HepG2 (cell line): ENCODE measurements at regions not wholly inside any gene's neighbourhood (a gene's known extent, or its start where the extent isn't known, plus 50 kb on each side); places are given as distances from the start of the nearest gene placed in this dataset.

Experiments used
- ATAC-seq: fragments of 200-7000 bp; cut with Tn5 transposase; 3 replicates; pipeline ENCODE4 v1.9.1; 2020; ENCODE audit warnings: mild to moderate bottlenecking, moderate library complexity
- BruUV-seq: library from RNA; stranded (reverse); fragments of 400-500 nt; replicated peaks from 2 replicates; lab custom pipeline; 2021; lab: Mats Ljungman, UMichigan
- CTCF ChIA-PET: fragments of 300-600 bp; formaldehyde crosslinking; extraction: SDS; loops from one replicate; lab custom pipeline; 2021; ENCODE audit warnings: low total read pairs, inconsistent platforms, low intra/inter-chr PET ratio; lab: Yijun Ruan, JAX
- POLR2A ChIA-PET: fragments of 350-600 bp; sonication (Branson Sonifier 250); formaldehyde crosslinking; loops from one replicate; lab custom pipeline; 2020; ENCODE audit warnings: antibody characterized with exemption, inconsistent platforms; lab: Yijun Ruan, JAX
- DNase-seq: peaks from one replicate; pipeline ENCODE4 v3.0.0-alpha.2; 2015; ENCODE audit warnings: low spot score
- FAIRE-seq: peaks from 3 replicates; lab custom pipeline; 2011; peaks lifted over from hg19 to GRCh38; lab: Jason Lieb, UNC
- H2AFZ ChIP-seq: one replicate; pipeline ENCODE4 v1.6.1; 2011; ENCODE audit warnings: low read length, inconsistent platforms
- H3K27ac ChIP-seq: fragments of 300-600 bp; 3 replicates; pipeline ENCODE4 v1.8.0; 2011; ENCODE audit warnings: mixed run types, mild to moderate bottlenecking, mixed read lengths, low read length, inconsistent platforms; ENCODE audit not compliant: insufficient read depth; ENCODE audit errors: extremely low read length
- H3K27me3 ChIP-seq, 2 experiments: fragments of 200-600 bp in 1 of 2; 2 replicates in 1 of 2; 3 replicates in 1 of 2; pipeline versions ENCODE4 v1.6.0 to v1.8.0; 2011; ENCODE audit warnings: low read length in 2 of 2, mild to moderate bottlenecking in 2 of 2, moderate library complexity in 2 of 2, inconsistent platforms in 1 of 2; ENCODE audit not compliant: insufficient read depth in 2 of 2, control insufficient read depth in 1 of 2
- H3K36me3 ChIP-seq, 2 experiments: fragments of 200-600 bp in 1 of 2; replicated peaks in 1 of 2; 2 replicates in 1 of 2; 3 replicates in 1 of 2; pipeline versions ENCODE4 v1.5.1 to v1.8.0; 2011; ENCODE audit warnings: low read length in 2 of 2, inconsistent platforms in 1 of 2; ENCODE audit not compliant: insufficient read depth in 2 of 2, control insufficient read depth in 1 of 2
- H3K4me1 ChIP-seq: 2 replicates; pipeline ENCODE4 v1.5.1; 2012; ENCODE audit warnings: low read length, inconsistent platforms; ENCODE audit not compliant: insufficient read depth
- H3K4me2 ChIP-seq: 2 replicates; pipeline ENCODE4 v1.6.0; 2011; ENCODE audit warnings: low read depth, low read length, inconsistent platforms
- H3K4me3 ChIP-seq, 3 experiments: fragments of 200-600 bp in 1 of 3; sonication (generic), shearing (Covaris generic) in 1 of 3; replicated peaks in 1 of 3; 2 replicates each; pipeline ENCODE4 v1.5.1; 2011 to 2016; ENCODE audit warnings: low read length in 3 of 3, inconsistent platforms in 2 of 3, low read depth in 2 of 3, mild to moderate bottlenecking in 2 of 3, control low read depth in 1 of 3, mixed read lengths in 1 of 3; ENCODE audit not compliant: insufficient read depth in 1 of 3
- H3K79me2 ChIP-seq: one replicate; pipeline ENCODE4 v1.6.1; 2011; ENCODE audit warnings: low read length, inconsistent platforms; ENCODE audit not compliant: insufficient read depth
- H3K9ac ChIP-seq: 2 replicates; pipeline ENCODE4 v1.6.0; 2011; ENCODE audit warnings: mild to moderate bottlenecking, low read depth, low read length, inconsistent platforms; ENCODE audit not compliant: insufficient read depth
- H3K9me3 ChIP-seq: 2 replicates; pipeline ENCODE4 v1.5.1; 2012; ENCODE audit warnings: mild to moderate bottlenecking, low read length
- H4K20me1 ChIP-seq: 2 replicates; pipeline ENCODE4 v1.6.0; 2011; ENCODE audit warnings: inconsistent platforms, mild to moderate bottlenecking, low read length, moderate library complexity; ENCODE audit not compliant: insufficient read depth
- ARNT2 ChIP-seq: sonication (generic); formaldehyde crosslinking; IDR thresholded peaks from 2 replicates; pipeline ENCODE4 v1.8.0; 2022; ENCODE audit warnings: mild to moderate bottlenecking, low read depth, missing genetic modification reagents, moderate library complexity
- ARNTL ChIP-seq: sonication (generic); formaldehyde crosslinking; IDR thresholded peaks from 2 replicates; pipeline ENCODE4 v1.4.0; 2020; ENCODE audit warnings: mild to moderate bottlenecking, missing genetic modification reagents
- CBX5 ChIP-seq: sonication (generic); formaldehyde crosslinking; IDR thresholded peaks from 2 replicates; pipeline ENCODE4 v1.4.0; 2020; ENCODE audit warnings: missing genetic modification reagents, borderline replicate concordance
- CHD2 ChIP-seq: IDR thresholded peaks from 2 replicates; pipeline ENCODE4 v1.6.1; 2011; ENCODE audit warnings: low read depth, low read length, improper control_type of control experiment
- MYC ChIP-seq: sonication (generic); formaldehyde crosslinking; IDR thresholded peaks from 2 replicates; pipeline ENCODE4 v1.9.0; 2021; ENCODE audit warnings: missing genetic modification reagents, borderline replicate concordance
- REXO4 ChIP-seq: sonication (generic); formaldehyde crosslinking; IDR thresholded peaks from 2 replicates; pipeline ENCODE4 v1.8.0; 2022; ENCODE audit warnings: missing genetic modification reagents, mild to moderate bottlenecking, borderline replicate concordance
- RXRA ChIP-seq: sonication (generic); formaldehyde crosslinking; IDR thresholded peaks from 2 replicates; pipeline ENCODE4 v1.5.1; 2020; ENCODE audit warnings: missing genetic modification reagents
- TP53 ChIP-seq: sonication (generic); formaldehyde crosslinking; conservative IDR thresholded peaks from 2 replicates; pipeline ENCODE4 v1.4.0; 2020; ENCODE audit warnings: missing genetic modification reagents
- ZNF12 ChIP-seq: sonication (generic); formaldehyde crosslinking; IDR thresholded peaks from 2 replicates; pipeline ENCODE4 v1.5.0; 2020; ENCODE audit warnings: missing genetic modification reagents
- ZNF232 ChIP-seq: sonication (generic); formaldehyde crosslinking; IDR thresholded peaks from 2 replicates; pipeline ENCODE4 v1.4.0; 2020; ENCODE audit warnings: missing genetic modification reagents, borderline replicate concordance
- ZNF496 ChIP-seq: sonication (generic); formaldehyde crosslinking; IDR thresholded peaks from 2 replicates; pipeline ENCODE4 v1.8.1; 2023; ENCODE audit warnings: mild to moderate bottlenecking, moderate library complexity, missing genetic modification reagents; ENCODE audit not compliant: insufficient replicate concordance
- ZNF782 ChIP-seq: sonication (generic); formaldehyde crosslinking; IDR thresholded peaks from 2 replicates; pipeline ENCODE4 v1.4.0; 2020; ENCODE audit warnings: missing genetic modification reagents, mild to moderate bottlenecking, borderline replicate concordance
- WGBS: methylation state at CpG from one replicate; pipeline ENCODE4 v1.1.6; 2017; ENCODE audit warnings: low lambda C conversion rate; 5-methylcytosine and 5-hydroxymethylcytosine counted together
- in situ Hi-C: cut with HindIII; loops from 2 replicates; pipeline ENCODE4 v1.10.0; 2017; ENCODE audit warnings: low pct_unique_long_range_greater_than_20kb; ENCODE audit not compliant: extremely low pct_ligation_motif_present
- intact Hi-C: fragments of 100-400 bp; cut with micrococcal nuclease; formaldehyde crosslinking; loops from one replicate; pipeline ENCODE4 v1.10.0; 2022; ENCODE audit not compliant: unreplicated experiment
- TF ChIP-seq, protein P1 (sequence below): sonication (generic); formaldehyde crosslinking; IDR thresholded peaks from 2 replicates; pipeline ENCODE4 v1.4.0; 2020; ENCODE audit warnings: missing genetic modification reagents, borderline replicate concordance
- TF ChIP-seq, protein P2 (sequence below): sonication (generic); formaldehyde crosslinking; conservative IDR thresholded peaks from 2 replicates; pipeline ENCODE4 v1.8.1; 2023; ENCODE audit warnings: missing genetic modification reagents
- TF ChIP-seq, protein P3 (sequence below): sonication (generic); formaldehyde crosslinking; IDR thresholded peaks from 2 replicates; pipeline ENCODE4 v1.5.0; 2020; ENCODE audit warnings: missing genetic modification reagents
- TF ChIP-seq, protein P4 (sequence below): sonication (generic); formaldehyde crosslinking; IDR thresholded peaks from 2 replicates; pipeline ENCODE4 v1.4.0; 2020; ENCODE audit warnings: mild to moderate bottlenecking, missing genetic modification reagents
- TF ChIP-seq, protein P5 (sequence below): sonication (generic); formaldehyde crosslinking; IDR thresholded peaks from 2 replicates; pipeline ENCODE4 v1.5.0; 2020; ENCODE audit warnings: missing genetic modification reagents

DNA sequence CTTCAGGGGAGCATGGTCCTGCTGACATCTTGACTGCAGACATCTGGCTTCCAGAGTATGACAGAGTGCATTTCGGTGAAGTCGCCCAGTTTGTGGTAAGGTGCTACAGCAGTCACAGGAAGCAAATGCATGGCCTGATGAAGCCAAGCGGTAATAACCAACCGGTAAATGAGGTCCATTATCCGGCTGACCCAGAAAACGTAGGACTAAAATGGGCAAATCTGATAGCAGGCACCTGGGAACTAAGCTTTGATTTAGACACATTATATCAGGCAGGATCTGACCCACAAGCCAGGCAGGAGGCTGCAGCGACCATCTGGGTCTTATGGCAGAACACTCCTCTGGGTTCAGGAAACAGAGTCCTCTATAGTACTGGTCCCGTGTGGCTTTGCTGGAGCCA, 454.6 kb downstream of the GADD45G start (continued):
- TF ChIP-seq, protein P1, sequence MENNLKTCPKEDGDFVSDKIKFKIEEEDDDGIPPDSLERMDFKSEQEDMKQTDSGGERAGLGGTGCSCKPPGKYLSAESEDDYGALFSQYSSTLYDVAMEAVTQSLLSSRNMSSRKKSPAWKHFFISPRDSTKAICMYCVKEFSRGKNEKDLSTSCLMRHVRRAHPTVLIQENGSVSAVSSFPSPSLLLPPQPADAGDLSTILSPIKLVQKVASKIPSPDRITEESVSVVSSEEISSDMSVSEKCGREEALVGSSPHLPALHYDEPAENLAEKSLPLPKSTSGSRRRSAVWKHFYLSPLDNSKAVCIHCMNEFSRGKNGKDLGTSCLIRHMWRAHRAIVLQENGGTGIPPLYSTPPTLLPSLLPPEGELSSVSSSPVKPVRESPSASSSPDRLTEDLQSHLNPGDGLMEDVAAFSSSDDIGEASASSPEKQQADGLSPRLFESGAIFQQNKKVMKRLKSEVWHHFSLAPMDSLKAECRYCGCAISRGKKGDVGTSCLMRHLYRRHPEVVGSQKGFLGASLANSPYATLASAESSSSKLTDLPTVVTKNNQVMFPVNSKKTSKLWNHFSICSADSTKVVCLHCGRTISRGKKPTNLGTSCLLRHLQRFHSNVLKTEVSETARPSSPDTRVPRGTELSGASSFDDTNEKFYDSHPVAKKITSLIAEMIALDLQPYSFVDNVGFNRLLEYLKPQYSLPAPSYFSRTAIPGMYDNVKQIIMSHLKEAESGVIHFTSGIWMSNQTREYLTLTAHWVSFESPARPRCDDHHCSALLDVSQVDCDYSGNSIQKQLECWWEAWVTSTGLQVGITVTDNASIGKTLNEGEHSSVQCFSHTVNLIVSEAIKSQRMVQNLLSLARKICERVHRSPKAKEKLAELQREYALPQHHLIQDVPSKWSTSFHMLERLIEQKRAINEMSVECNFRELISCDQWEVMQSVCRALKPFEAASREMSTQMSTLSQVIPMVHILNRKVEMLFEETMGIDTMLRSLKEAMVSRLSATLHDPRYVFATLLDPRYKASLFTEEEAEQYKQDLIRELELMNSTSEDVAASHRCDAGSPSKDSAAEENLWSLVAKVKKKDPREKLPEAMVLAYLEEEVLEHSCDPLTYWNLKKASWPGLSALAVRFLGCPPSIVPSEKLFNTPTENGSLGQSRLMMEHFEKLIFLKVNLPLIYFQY (CRISPR knock-in tag) = no peak
- TF ChIP-seq, all 625 proteins: peak for 0

DNA sequence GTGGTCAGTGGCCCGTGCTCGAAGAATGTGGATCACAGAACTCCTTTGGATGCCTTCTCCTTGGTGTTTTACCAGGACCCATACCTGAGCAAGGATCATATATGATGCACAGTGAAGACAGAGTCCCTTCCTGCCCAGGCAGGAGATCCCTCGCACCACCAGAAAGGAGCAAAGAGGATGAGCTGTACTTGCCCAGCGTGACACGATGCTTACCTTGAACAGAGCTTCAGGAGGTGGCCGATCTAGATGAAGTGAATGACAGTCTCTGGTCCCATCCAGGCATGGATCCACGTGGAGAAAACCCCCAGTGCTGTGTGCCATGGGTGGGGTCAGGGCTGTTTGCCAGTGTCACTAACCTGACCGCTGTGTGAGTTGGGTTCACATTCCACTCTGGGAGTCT, 455.4 kb downstream of the GADD45G start:
- Histone ChIP-seq H2AFZ (no peak overlapping the region), H3K27ac (no peak overlapping the region), H4K20me1 (no peaks in the 10 kb centered on the region), H3K4me1 (no peaks in the 10 kb centered on the region), H3K36me3 (no peaks in the 10 kb centered on the region), H3K79me2 (no peaks in the 10 kb centered on the region), H3K9ac (no peak overlapping the region), H3K4me2 (no peak overlapping the region), H3K27me3 (no peaks in the 10 kb centered on the region), H3K9me3 (no peaks in the 10 kb centered on the region), H3K4me3 (no peak overlapping the region)
- in situ Hi-C loops = no loop called here
- 9% methylated on average over 6 of the region's 8 CpGs for WGBS
- FAIRE-seq = no peak
- intact Hi-C loops = no loop called here
- BruUV-seq = no TSS peak
- no peak for DNase-seq
- POLR2A ChIA-PET = no interaction called here
- ATAC-seq = no peak
- CTCF ChIA-PET = no interaction called here
- TF ChIP-seq TP53 (no peak), ZNF232 (CRISPR knock-in tag) (no peak), ZNF12 (no peak), REXO4 (no peak), ZNF782 (CRISPR knock-in tag) (no peak), MYC (no peak), ARNTL (CRISPR knock-in tag) (no peak), CHD2 (no peak), ARNT2 (no peak), ZNF496 (CRISPR knock-in tag) (no peak), CBX5 (CRISPR knock-in tag) (no peak), RXRA (no peak)
- TF ChIP-seq, protein P2, sequence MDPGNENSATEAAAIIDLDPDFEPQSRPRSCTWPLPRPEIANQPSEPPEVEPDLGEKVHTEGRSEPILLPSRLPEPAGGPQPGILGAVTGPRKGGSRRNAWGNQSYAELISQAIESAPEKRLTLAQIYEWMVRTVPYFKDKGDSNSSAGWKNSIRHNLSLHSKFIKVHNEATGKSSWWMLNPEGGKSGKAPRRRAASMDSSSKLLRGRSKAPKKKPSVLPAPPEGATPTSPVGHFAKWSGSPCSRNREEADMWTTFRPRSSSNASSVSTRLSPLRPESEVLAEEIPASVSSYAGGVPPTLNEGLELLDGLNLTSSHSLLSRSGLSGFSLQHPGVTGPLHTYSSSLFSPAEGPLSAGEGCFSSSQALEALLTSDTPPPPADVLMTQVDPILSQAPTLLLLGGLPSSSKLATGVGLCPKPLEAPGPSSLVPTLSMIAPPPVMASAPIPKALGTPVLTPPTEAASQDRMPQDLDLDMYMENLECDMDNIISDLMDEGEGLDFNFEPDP (CRISPR knock-in tag) = no peak
- TF ChIP-seq, protein P3, sequence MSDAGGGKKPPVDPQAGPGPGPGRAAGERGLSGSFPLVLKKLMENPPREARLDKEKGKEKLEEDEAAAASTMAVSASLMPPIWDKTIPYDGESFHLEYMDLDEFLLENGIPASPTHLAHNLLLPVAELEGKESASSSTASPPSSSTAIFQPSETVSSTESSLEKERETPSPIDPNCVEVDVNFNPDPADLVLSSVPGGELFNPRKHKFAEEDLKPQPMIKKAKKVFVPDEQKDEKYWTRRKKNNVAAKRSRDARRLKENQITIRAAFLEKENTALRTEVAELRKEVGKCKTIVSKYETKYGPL = no peak
- TF ChIP-seq, protein P4, sequence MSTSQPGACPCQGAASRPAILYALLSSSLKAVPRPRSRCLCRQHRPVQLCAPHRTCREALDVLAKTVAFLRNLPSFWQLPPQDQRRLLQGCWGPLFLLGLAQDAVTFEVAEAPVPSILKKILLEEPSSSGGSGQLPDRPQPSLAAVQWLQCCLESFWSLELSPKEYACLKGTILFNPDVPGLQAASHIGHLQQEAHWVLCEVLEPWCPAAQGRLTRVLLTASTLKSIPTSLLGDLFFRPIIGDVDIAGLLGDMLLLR (CRISPR knock-in tag) = no peak
- TF ChIP-seq, protein P5, sequence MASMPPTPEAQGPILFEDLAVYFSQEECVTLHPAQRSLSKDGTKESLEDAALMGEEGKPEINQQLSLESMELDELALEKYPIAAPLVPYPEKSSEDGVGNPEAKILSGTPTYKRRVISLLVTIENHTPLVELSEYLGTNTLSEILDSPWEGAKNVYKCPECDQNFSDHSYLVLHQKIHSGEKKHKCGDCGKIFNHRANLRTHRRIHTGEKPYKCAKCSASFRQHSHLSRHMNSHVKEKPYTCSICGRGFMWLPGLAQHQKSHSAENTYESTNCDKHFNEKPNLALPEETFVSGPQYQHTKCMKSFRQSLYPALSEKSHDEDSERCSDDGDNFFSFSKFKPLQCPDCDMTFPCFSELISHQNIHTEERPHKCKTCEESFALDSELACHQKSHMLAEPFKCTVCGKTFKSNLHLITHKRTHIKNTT (CRISPR knock-in tag) = no peak
